ENCODE measurements at regions not wholly inside any gene's neighbourhood (a gene's known extent, or its start where the extent isn't known, plus 50 kb on each side); places are given as distances from the start of the nearest gene placed in this dataset.

DNA sequence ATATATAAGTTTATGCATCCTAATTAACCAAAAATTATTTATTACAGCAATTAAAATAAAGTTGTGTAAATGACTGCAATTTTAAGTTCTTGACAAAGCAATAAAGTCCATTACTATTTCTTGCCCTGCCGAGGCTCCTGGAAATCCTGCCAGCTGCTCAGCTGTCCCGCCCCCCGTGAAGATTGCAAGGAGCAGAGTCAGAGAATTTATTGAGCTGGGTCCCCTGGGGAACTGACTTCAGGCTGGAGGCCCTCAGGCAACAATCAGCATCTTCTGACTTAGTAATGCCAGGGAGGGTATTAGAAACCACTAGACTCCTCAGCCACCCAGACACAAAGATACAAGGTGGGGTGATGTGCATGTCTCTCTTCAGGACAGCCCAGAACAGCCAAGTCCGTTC is 92.3 kb downstream of the EDN3 start:
- no peak for TF ChIP-seq POLR2A (IDR thresholded peaks at IDR 0.05)
- TF ChIP-seq, protein P1, sequence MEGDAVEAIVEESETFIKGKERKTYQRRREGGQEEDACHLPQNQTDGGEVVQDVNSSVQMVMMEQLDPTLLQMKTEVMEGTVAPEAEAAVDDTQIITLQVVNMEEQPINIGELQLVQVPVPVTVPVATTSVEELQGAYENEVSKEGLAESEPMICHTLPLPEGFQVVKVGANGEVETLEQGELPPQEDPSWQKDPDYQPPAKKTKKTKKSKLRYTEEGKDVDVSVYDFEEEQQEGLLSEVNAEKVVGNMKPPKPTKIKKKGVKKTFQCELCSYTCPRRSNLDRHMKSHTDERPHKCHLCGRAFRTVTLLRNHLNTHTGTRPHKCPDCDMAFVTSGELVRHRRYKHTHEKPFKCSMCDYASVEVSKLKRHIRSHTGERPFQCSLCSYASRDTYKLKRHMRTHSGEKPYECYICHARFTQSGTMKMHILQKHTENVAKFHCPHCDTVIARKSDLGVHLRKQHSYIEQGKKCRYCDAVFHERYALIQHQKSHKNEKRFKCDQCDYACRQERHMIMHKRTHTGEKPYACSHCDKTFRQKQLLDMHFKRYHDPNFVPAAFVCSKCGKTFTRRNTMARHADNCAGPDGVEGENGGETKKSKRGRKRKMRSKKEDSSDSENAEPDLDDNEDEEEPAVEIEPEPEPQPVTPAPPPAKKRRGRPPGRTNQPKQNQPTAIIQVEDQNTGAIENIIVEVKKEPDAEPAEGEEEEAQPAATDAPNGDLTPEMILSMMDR (IDR thresholded peaks at IDR 0.05), result no peak

Measured in tibial nerve (tissue), 3 donors.